GM19023 (cell line): ENCODE measurements at regions not wholly inside any gene's neighbourhood (a gene's known extent, or its start where the extent isn't known, plus 50 kb on each side); places are given as distances from the start of the nearest gene placed in this dataset.

Source experiments
- ATAC-seq: cut with Tn5 transposase; IDR thresholded peaks from one replicate; pipeline ENCODE4 v1.9.1; 2021; ENCODE audit warnings: mild to moderate bottlenecking, moderate library complexity; ENCODE audit not compliant: unreplicated experiment

DNA sequence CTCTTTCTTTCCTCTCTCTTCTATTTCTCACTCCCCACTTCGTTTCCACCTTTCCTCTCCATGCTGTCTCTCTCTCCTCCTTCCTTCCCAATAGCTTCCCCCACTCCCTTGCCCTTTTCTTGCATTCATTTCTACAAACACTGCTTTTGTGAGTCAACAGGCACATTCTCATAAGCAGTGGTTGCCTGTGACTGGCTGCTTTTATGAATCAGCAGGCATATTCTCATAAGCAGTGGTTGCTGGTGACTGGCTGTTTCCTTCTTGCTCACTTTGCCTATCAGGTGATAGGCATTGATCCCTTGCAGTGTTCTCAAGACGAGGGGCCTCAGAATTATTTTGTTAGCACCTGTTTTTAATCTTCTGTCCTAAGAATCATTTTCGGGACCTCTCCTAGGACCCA lies 116.1 kb upstream of the ACTBL2 start:
- ATAC-seq: no peak

DNA sequence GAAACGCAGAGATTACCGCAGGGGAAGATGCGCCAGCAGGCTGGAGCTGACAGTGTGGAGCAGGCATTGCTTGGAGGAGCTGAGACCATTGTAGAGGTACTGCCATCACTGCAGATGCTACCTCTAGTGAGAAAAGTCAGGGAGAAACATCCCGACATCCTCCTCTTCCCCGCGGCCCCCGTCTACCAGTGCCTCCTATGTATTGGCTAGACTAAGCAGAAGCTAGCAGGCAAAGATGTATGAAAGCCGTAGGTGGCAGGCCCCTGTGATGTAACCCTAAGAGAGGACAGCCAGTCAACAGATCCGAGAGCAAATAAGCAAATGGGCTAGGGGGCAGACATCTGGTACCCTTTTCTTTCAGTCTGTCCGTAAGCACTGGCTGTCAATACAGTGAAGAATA lies 115.5 kb upstream of the ACTBL2 start:
- no peak for ATAC-seq

- ATAC-seq: no peak
Observed at GRCh38 chr5:57595523-57595991, 112.9 kb upstream of the ACTBL2 start.

DNA sequence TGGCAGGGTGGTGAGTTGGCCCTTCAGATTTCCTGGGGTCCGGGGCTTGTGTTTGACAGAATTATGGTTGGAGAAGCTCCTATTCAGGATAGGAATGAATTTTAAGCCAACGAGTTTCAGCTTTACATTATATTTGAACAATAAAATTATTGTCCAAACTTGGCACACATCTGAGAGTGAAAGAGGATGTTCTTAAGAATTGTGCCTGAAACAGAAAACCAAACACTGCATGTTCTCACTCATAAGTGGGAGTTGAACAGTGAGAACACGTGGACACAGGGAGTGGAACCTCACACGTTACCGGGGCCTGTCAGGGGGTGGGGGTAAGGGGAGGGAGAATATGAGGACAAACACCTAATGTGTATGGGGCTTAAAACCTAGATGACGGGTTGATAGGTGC lies 111.8 kb upstream of the ACTBL2 start:
- no peak for ATAC-seq

GRCh38 chr5:57592236-57592635 lies 109.6 kb upstream of the ACTBL2 start:
- no peak for ATAC-seq

- ATAC-seq: no peak
Observed at GRCh38 chr5:57586649-57587048, 104.0 kb upstream of the ACTBL2 start.

GRCh38 chr5:57582578-57583070 lies 100.0 kb upstream of the ACTBL2 start:
- no peak for ATAC-seq

GRCh38 chr5:57581772-57582171 lies 99.2 kb upstream of the ACTBL2 start:
- no peak for ATAC-seq

- no peak for ATAC-seq
Observed at GRCh38 chr5:57581222-57581621, 98.6 kb upstream of the ACTBL2 start.

- ATAC-seq: no peak
Observed at GRCh38 chr5:57577432-57578175, 95.0 kb upstream of the ACTBL2 start.

GRCh38 chr5:57576317-57576716 lies 93.7 kb upstream of the ACTBL2 start:
- ATAC-seq: no peak

GRCh38 chr5:57575839-57576238 lies 93.2 kb upstream of the ACTBL2 start:
- ATAC-seq: no peak

DNA sequence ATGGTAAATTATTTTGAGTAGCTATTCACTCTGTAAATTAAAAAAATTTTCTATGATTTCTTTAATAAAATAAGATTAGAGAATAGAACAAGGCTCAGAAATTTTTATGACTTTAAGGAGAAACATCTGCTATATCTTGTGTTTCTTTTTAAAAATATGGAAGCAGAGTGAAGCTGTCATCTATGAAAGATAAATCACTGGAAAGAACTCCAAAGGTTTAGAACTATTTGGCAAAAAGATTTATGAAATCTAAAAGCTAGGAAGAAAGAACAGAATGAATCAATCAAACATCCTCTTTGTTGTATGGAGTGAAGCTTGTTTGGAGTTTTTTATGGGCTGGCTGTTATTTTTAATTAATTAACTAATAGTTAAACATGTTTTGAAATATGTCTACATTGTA lies 89.8 kb upstream of the ACTBL2 start:
- ATAC-seq: no peak

- ATAC-seq: no peak
Observed at GRCh38 chr5:57569601-57570000, 87.0 kb upstream of the ACTBL2 start.

DNA sequence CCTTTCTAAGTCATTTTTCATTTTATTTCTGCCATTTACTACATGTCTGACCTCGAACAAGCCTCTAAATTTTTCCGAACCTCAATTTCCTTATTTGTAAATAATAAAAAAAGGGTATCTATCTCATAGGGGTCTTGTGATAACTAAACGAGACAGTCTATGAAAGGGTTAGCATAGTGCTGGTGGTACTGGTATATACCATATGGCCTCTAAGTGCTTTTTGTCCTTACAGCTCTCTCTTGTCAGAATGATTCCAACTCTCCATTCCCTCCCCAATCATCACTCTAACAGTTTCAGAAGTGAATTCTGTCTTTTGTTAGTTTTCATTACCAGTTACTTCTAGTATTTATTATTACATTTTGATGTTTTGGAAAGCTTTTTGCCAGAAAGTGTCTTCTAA lies 85.5 kb upstream of the ACTBL2 start:
- no peak for ATAC-seq

DNA sequence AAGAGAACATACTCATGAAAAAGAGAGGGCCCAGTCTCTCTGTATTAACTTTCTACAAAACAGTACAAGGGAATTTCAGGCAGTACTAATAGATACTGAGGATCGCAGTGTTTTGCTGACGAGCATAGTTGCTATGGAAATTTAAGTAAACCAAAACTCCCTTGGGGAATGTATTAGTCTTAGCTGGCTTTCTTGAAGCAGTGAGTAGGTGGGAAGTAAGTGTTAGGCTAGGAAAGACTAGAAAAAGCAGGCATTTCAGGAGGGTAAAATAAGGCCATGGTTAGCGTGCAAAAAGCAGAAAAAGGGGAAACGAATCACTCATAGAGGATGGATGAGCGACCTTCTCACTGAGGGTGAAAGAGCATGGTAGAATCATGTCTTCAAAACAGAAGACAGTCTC lies 84.3 kb upstream of the ACTBL2 start:
- ATAC-seq: no peak

DNA sequence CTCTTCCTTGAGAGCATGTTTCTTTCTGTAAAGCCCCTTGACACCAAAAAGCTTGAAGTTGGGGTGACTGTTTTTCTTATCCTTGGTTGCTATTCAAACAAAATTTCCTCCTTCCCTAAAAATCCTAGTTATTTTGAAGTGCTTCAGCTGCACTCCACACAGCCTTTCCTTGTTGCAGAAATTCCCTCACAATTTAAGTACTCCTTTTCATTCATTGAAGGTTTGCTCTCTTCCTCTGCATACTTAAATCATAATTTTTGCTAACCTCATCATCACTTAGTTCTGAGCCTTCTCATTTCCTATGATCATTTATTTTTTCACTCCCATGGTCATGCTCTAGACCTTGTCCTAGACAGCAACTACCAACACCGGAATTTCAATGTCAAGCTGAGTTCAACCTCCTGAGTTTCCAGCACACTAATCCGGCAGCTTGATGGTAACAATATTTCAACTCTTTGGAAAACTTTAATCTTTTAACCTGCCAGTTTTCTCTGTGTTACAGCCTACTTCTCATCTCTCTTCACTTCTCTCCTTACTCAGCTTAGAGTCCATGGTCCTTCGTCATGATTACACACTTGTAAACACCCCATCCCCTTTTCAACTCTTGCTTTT lies 78.7 kb upstream of the ACTBL2 start:
- ATAC-seq: no peak

DNA sequence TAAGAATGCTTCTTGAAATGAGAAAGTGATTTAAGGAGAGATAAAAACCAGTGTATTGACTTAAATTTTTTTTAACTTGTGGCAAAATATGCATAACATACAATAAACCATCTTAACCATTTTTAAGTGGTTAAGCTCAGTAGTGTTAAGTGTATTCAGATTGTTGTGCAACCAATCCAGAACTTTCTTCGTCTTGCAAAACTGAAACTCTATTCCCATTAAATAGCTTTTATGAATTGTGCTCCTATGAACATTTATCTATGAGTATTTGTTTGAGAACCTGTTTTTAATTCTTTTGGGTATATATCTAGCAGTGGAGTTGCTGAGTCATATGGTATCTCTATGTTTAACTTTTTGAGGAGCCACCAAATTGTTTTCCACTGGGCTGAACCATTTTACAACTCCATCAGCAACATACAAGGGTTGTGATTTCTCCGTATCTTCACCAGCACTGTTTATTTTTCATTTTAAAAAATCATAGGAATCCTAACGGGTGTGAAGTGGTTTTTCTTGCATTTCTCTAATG lies 76.6 kb upstream of the ACTBL2 start:
- ATAC-seq: no peak

DNA sequence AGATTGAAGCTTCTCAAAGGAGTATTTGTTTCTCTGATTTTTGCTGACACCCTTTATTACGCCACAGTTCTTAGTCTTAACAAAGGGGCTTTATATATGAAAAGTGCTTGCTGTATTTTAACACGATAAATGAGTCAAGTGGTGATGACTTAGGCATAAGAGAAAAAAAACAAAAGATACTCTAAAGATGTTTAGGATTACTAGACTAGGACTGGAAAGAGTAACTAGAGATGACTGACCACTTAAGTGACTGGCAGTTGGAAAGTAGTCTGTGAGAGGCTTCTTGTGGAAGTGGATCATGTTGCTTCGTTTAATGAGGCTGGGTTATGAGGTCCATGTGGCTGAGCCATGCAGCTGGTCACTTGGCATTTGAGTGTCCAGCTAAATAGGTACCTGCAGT lies 69.4 kb upstream of the ACTBL2 start:
- ATAC-seq: no peak

GRCh38 chr5:57551251-57551650 lies 68.6 kb upstream of the ACTBL2 start:
- no peak for ATAC-seq

GRCh38 chr5:57550132-57550531 lies 67.5 kb upstream of the ACTBL2 start:
- ATAC-seq: no peak

GRCh38 chr5:57549566-57549965 lies 67.0 kb upstream of the ACTBL2 start:
- ATAC-seq: no peak
